ENCODE measurements at regions not wholly inside any gene's neighbourhood (a gene's known extent, or its start where the extent isn't known, plus 50 kb on each side); places are given as distances from the start of the nearest gene placed in this dataset.

GRCh38 chr12:98220636-98221035 is 294.8 kb upstream of the TMPO start:
- TF ChIP-seq EZH2 (IDR thresholded peaks at IDR 0.05): no peak
- no peak for TF ChIP-seq POLR2AphosphoS5 (IDR thresholded peaks at IDR 0.05; ENCODE audit: borderline replicate concordance, low read depth, low read length)
- no peak for TF ChIP-seq FOXP2 (optimal IDR thresholded peaks at IDR 0.05; ENCODE audit: control extremely low read depth, extremely low read length, insufficient read depth)

Data from SK-N-MC (cell line).